Keratinocyte (primary cell): ENCODE measurements at regions not wholly inside any gene's neighbourhood (a gene's known extent, or its start where the extent isn't known, plus 50 kb on each side); places are given as distances from the start of the nearest gene placed in this dataset.

ENCODE experiments used
- CTCF ChIP-seq, 3 experiments: IDR thresholded peaks in 1 of 3; conservative IDR thresholded peaks in 1 of 3; optimal IDR thresholded peaks in 1 of 3; 2 replicates in 2 of 3; 3 replicates in 1 of 3; pipeline versions ENCODE3 to v1.5.1; 2011; ENCODE audit warnings: low read length in 3 of 3, mild to moderate bottlenecking in 3 of 3, moderate library complexity in 2 of 3, control low read depth in 1 of 3, inconsistent platforms in 1 of 3; ENCODE audit not compliant: insufficient read depth in 2 of 3; ENCODE audit errors: extremely low read depth in 1 of 3
- EZH2 ChIP-seq: IDR thresholded peaks from one replicate; pipeline ENCODE4 v1.6.1; 2012; ENCODE audit warnings: inconsistent platforms, mild to moderate bottlenecking, low read length, moderate library complexity

- no peak for TF ChIP-seq CTCF (optimal IDR thresholded peaks at IDR 0.05 in 1 of 3, IDR thresholded peaks at IDR 0.05 in 1 of 3, conservative IDR thresholded peaks at IDR 0.05 in 1 of 3; ENCODE audit: extremely low read depth in 1 of 3, insufficient read depth in 2 of 3, low read length in 3 of 3)
- no peak for TF ChIP-seq EZH2
These were observed 385.9 kb downstream of the MAN2A1 start for GRCh38 chr5:110075656-110076055.
